ENCODE measurements at regions not wholly inside any gene's neighbourhood (a gene's known extent, or its start where the extent isn't known, plus 50 kb on each side); places are given as distances from the start of the nearest gene placed in this dataset.

DNA sequence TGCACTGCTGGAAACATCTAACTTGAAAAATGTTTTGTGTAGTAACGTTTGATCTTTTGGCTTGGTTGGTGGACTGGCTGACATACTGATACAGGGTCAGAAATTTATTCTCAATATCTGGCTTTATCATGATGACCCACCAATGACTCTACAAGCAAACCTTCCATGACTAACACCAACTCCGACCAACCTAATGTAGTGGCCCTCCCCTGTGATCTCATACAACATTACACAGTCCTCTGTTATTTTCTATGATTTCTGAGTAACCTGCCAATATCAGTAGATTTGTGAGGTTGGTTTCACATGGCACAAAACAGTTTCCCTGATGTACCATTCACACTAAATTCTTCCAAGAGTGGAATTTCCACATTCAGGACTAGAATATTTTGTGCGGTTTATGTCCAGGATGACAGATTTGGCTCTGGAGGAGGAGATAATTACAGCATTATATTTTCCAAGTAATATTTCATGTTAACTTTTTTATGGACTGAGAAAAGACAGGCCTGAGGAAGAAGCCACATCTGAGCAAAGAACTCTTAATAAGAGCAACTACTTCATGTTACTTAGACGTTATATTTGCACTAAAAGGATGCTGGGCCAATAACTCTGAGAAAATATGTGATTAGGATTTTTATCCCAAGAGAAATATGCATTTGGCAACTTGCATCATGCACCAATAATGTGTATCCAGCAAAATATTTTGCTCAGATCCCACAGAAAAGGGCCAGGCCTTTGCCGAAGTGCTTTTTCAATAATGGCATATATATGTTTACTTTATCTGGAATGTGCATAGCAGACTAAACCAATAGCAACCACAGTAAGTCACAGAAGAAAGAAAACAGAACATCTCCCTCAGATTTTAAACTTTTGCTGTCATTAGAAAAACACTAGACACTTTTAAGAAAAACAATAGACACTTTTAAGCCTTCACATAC is 273.4 kb downstream of the KCNN2 start:
- no peak for DNase-seq (ENCODE audit: insufficient read length, low spot score, missing footprints)
- H2AFZ ChIP-seq (ENCODE audit: low read length): no peak overlapping the region
- no peak overlapping the region for H3K4me2 ChIP-seq (ENCODE audit: insufficient read depth, low read length)
- TF ChIP-seq, protein P1, sequence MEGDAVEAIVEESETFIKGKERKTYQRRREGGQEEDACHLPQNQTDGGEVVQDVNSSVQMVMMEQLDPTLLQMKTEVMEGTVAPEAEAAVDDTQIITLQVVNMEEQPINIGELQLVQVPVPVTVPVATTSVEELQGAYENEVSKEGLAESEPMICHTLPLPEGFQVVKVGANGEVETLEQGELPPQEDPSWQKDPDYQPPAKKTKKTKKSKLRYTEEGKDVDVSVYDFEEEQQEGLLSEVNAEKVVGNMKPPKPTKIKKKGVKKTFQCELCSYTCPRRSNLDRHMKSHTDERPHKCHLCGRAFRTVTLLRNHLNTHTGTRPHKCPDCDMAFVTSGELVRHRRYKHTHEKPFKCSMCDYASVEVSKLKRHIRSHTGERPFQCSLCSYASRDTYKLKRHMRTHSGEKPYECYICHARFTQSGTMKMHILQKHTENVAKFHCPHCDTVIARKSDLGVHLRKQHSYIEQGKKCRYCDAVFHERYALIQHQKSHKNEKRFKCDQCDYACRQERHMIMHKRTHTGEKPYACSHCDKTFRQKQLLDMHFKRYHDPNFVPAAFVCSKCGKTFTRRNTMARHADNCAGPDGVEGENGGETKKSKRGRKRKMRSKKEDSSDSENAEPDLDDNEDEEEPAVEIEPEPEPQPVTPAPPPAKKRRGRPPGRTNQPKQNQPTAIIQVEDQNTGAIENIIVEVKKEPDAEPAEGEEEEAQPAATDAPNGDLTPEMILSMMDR (IDR thresholded peaks at IDR 0.05; ENCODE audit: extremely low read depth, low read depth, low read length): no peak
- H3K27ac ChIP-seq (ENCODE audit: low read depth, low read length): no peak overlapping the region
- no peaks in the 10 kb centered on the region for H3K4me1 ChIP-seq (ENCODE audit: insufficient read depth, low read length)
- no peaks in the 10 kb centered on the region for H3K9me3 ChIP-seq (ENCODE audit: low read depth, low read length)
- H3K79me2 ChIP-seq (ENCODE audit: insufficient read depth, low read length): no peaks in the 10 kb centered on the region
- H3K4me3 ChIP-seq (ENCODE audit: insufficient read depth, low read length): no peak overlapping the region
- no peaks in the 10 kb centered on the region for H4K20me1 ChIP-seq (ENCODE audit: insufficient read depth, low read length)
- no peaks in the 10 kb centered on the region for H3K36me3 ChIP-seq (ENCODE audit: insufficient read depth, low read length)
- H3K27me3 ChIP-seq (ENCODE audit: insufficient read depth, low read length): no peaks in the 10 kb centered on the region

DNA sequence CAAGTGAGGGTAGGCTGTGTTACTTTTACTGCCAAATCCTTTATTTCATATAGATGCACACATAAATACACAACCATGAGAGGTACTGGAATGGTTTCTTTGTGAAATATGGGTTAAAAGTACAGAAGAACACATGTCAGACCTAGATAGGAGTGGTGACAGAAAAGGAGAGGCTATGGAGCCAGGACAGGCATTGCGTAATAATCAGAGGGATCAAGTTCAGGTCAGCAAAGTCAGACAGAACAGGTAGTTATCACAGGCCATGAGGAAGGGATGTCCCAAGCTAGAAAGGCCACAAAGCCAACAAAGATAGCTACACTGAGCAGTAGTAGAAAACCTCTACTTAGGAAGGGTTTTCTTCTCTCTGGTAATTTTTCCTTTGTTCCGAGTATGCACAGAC is 272.6 kb downstream of the KCNN2 start:
- Histone ChIP-seq H3K79me2 (ENCODE audit: insufficient read depth, low read length) (no peaks in the 10 kb centered on the region), H3K36me3 (ENCODE audit: insufficient read depth, low read length) (no peaks in the 10 kb centered on the region), H3K4me3 (ENCODE audit: insufficient read depth, low read length) (no peak overlapping the region), H3K4me2 (ENCODE audit: insufficient read depth, low read length) (no peak overlapping the region), H3K27ac (ENCODE audit: low read depth, low read length) (no peak overlapping the region), H3K9me3 (ENCODE audit: low read depth, low read length) (no peaks in the 10 kb centered on the region), H2AFZ (ENCODE audit: low read length) (no peak overlapping the region), H4K20me1 (ENCODE audit: insufficient read depth, low read length) (no peaks in the 10 kb centered on the region), H3K27me3 (ENCODE audit: insufficient read depth, low read length) (no peaks in the 10 kb centered on the region), H3K4me1 (ENCODE audit: insufficient read depth, low read length) (no peaks in the 10 kb centered on the region)
- TF ChIP-seq, protein P1 (IDR thresholded peaks at IDR 0.05; ENCODE audit: extremely low read depth, low read depth, low read length): no peak
- no peak for DNase-seq (ENCODE audit: insufficient read length, low spot score, missing footprints)

DNA sequence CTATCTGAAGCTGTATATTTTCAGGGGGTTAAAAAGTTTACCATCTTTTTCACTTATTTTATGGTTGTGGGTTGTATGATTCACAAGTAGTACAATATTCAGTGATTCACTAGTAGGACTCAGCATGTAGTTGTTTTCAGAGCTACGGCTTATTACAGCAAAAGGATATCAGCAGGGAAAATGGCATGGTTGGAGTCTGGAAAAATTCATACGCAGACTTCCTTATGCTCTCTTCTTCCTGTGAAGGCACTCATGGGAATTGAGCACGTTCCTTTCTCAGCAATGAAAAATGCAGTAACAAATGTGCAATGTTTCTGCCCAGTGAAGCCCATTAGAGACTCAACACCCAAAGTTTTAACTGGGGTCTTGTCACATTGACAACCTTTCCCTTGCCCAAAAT is 250.5 kb downstream of the KCNN2 start:
- Histone ChIP-seq H3K4me3 (ENCODE audit: insufficient read depth, low read length) (no peak overlapping the region), H3K27me3 (ENCODE audit: insufficient read depth, low read length) (no peaks in the 10 kb centered on the region)
- DNase-seq (ENCODE audit: insufficient read length, low spot score, missing footprints): no peak

DNA sequence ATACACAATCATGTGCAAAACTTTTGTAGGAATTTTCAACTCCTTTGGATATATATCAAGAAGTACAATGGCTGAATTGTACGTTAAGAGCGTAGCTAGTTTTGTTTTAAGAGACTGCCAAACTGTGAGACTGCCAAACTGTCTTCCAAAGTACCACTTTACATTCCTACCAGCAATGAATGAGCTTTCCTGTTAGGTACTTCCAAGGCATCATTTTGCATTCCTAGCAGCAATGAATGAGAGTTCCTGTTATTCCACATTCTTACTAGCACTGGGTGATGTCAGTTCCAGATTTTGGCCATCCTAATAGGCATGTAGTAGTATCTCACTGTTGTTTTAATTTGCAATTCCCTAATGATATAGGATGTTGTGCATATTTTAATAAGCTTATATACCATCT is 219.3 kb downstream of the KCNN2 start:
- Histone ChIP-seq H3K4me3 (ENCODE audit: insufficient read depth, low read length) (no peak overlapping the region), H3K9me3 (ENCODE audit: low read depth, low read length) (no peaks in the 10 kb centered on the region), H3K27me3 (ENCODE audit: insufficient read depth, low read length) (no peaks in the 10 kb centered on the region), H3K36me3 (ENCODE audit: insufficient read depth, low read length) (no peaks in the 10 kb centered on the region), H3K4me2 (ENCODE audit: insufficient read depth, low read length) (no peak overlapping the region), H3K4me1 (ENCODE audit: insufficient read depth, low read length) (no peaks in the 10 kb centered on the region), H4K20me1 (ENCODE audit: insufficient read depth, low read length) (no peaks in the 10 kb centered on the region), H3K27ac (ENCODE audit: low read depth, low read length) (no peak overlapping the region), H3K79me2 (ENCODE audit: insufficient read depth, low read length) (no peaks in the 10 kb centered on the region), H2AFZ (ENCODE audit: low read length) (no peak overlapping the region)
- DNase-seq (ENCODE audit: insufficient read length, low spot score, missing footprints): no peak
- TF ChIP-seq, protein P1 (IDR thresholded peaks at IDR 0.05; ENCODE audit: extremely low read depth, low read depth, low read length): no peak

More for the DNA sequence above, 250.5 kb downstream of the KCNN2 start:
- Histone ChIP-seq H3K9me3 (ENCODE audit: low read depth, low read length) (peaks cover 2% of the 10 kb centered on the region), H3K79me2 (ENCODE audit: insufficient read depth, low read length) (no peaks in the 10 kb centered on the region), H3K36me3 (ENCODE audit: insufficient read depth, low read length) (no peaks in the 10 kb centered on the region), H2AFZ (ENCODE audit: low read length) (no peak overlapping the region), H3K4me1 (ENCODE audit: insufficient read depth, low read length) (no peaks in the 10 kb centered on the region), H4K20me1 (ENCODE audit: insufficient read depth, low read length) (no peaks in the 10 kb centered on the region), H3K4me2 (ENCODE audit: insufficient read depth, low read length) (no peak overlapping the region), H3K27ac (ENCODE audit: low read depth, low read length) (no peak overlapping the region)
- TF ChIP-seq, protein P1 (IDR thresholded peaks at IDR 0.05; ENCODE audit: extremely low read depth, low read depth, low read length): no peak

All from osteoblast (primary cell).